ENCODE measurements at regions not wholly inside any gene's neighbourhood (a gene's known extent, or its start where the extent isn't known, plus 50 kb on each side); places are given as distances from the start of the nearest gene placed in this dataset.

DNA sequence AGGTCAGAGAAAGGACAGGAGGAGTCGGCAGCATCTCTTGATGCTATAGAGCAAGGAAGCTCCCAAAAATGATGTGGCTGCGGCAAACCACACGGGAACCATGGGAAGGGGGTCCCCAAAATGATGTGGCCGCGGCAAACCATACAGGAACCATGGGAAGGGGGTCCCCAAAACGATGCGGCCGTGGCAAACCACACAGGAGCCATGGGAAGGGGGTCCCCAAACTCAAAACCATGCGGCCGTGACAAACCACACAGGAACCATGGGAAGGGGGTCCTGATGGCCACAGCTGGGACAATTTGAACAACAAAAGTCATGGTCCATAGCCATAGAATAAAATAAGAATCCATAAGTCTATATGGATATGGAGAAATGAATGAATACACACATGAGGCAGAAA is 58.4 kb upstream of the GLI2 start:
- TF ChIP-seq CTCF (IDR thresholded peaks at IDR 0.05 in 4 of 5, conservative IDR thresholded peaks at IDR 0.05 in 1 of 5) (no peak), POLR2A (IDR thresholded peaks at IDR 0.05) (no peak)
- intact Hi-C loops (cut with DNase I; ENCODE audit: low total_unique reads), result loop anchor here (5.0 to 10.0 kb wide), 4 partner anchors 110 to 422 kb away; partner anchors contain the start of gene RALB
- Histone ChIP-seq H3K9me3 (no peaks in the 10 kb centered on the region), H3K4me3 (no peak overlapping the region), H3K27me3 (peaks cover 0 to 5% (median 0%) of the 10 kb centered on the region in 3 donors), H3K4me1 (peaks cover 0 to 3% of the 10 kb centered on the region in 2 donors), H3K36me3 (no peaks in the 10 kb centered on the region), H3K27ac (no peak overlapping the region)
- no peak for DNase-seq
- no peak for ATAC-seq
- in situ Hi-C loops (cut with MboI; ENCODE audit: low sequenced_read_pairs in 4 of 4), result loop anchor here in 3 of 4 donors (5.0 to 25.0 kb wide), 4 partner anchors 122 to 965 kb away; no protein-coding TSS in a partner anchor

GRCh38 chr2:120677696-120678247 is 57.9 kb upstream of the GLI2 start:
- no peak for TF ChIP-seq POLR2A (IDR thresholded peaks at IDR 0.05)
- no peak for TF ChIP-seq CTCF (IDR thresholded peaks at IDR 0.05 in 4 of 5, conservative IDR thresholded peaks at IDR 0.05 in 1 of 5)

GRCh38 chr2:120678251-120678650 is 57.4 kb upstream of the GLI2 start:
- Histone ChIP-seq H3K27ac (no peak overlapping the region), H3K27me3 (peaks cover 0 to 5% (median 0%) of the 10 kb centered on the region in 3 donors), H3K4me3 (no peak overlapping the region), H3K9me3 (no peaks in the 10 kb centered on the region), H3K36me3 (no peaks in the 10 kb centered on the region), H3K4me1 (peaks cover 0 to 3% of the 10 kb centered on the region in 2 donors)
- no peak for ATAC-seq
- in situ Hi-C loops (cut with MboI; ENCODE audit: low sequenced_read_pairs in 4 of 4) (loop anchor here in 3 of 4 donors (5.0 to 25.0 kb wide), 4 partner anchors 123 to 966 kb away; no protein-coding TSS in a partner anchor), intact Hi-C loops (cut with DNase I; ENCODE audit: low total_unique reads) (loop anchor here (5.0 to 10.0 kb wide), 4 partner anchors 111 to 423 kb away; partner anchors contain the start of gene RALB)
- TF ChIP-seq CTCF (IDR thresholded peaks at IDR 0.05 in 4 of 5, conservative IDR thresholded peaks at IDR 0.05 in 1 of 5) (no peak), POLR2A (IDR thresholded peaks at IDR 0.05) (no peak)
- DNase-seq, result no peak

More at GRCh38 chr2:120677696-120678247, 57.9 kb upstream of the GLI2 start:
- peaks cover 0 to 5% (median 0%) of the 10 kb centered on the region in 3 donors for H3K27me3 ChIP-seq
- in situ Hi-C loops (cut with MboI; ENCODE audit: low sequenced_read_pairs in 4 of 4), result loop anchor here in 3 of 4 donors (5.0 to 25.0 kb wide), 4 partner anchors 123 to 965 kb away; no protein-coding TSS in a partner anchor
- no peak overlapping the region for H3K4me3 ChIP-seq
- no peak for DNase-seq
- no peak overlapping the region for H3K27ac ChIP-seq
- no peak for ATAC-seq
- peaks cover 0 to 3% of the 10 kb centered on the region in 2 donors for H3K4me1 ChIP-seq
- intact Hi-C loops (cut with DNase I; ENCODE audit: low total_unique reads), result loop anchor here (5.0 to 10.0 kb wide), 4 partner anchors 110 to 423 kb away; partner anchors contain the start of gene RALB
- no peaks in the 10 kb centered on the region for H3K9me3 ChIP-seq
- no peaks in the 10 kb centered on the region for H3K36me3 ChIP-seq

- intact Hi-C loops (cut with DNase I; ENCODE audit: low total_unique reads), result loop anchor here (5.0 to 10.0 kb wide), 4 partner anchors 112 to 424 kb away; partner anchors contain the start of gene RALB
- ATAC-seq (no peak), DNase-seq (no peak)
- H3K4me3 ChIP-seq, result no peak overlapping the region
- in situ Hi-C loops (cut with MboI; ENCODE audit: low sequenced_read_pairs in 4 of 4), result loop anchor here in 3 of 4 donors (5.0 to 25.0 kb wide), 4 partner anchors 124 to 967 kb away; no protein-coding TSS in a partner anchor
- peaks cover 0 to 5% (median 0%) of the 10 kb centered on the region in 3 donors for H3K27me3 ChIP-seq
- TF ChIP-seq CTCF (IDR thresholded peaks at IDR 0.05 in 4 of 5, conservative IDR thresholded peaks at IDR 0.05 in 1 of 5), result no peak
- no peak for TF ChIP-seq POLR2A (IDR thresholded peaks at IDR 0.05)
- no peaks in the 10 kb centered on the region for H3K9me3 ChIP-seq
- H3K4me1 ChIP-seq, result peaks cover 0 to 3% of the 10 kb centered on the region in 2 donors
- H3K27ac ChIP-seq, result no peak overlapping the region
- no peaks in the 10 kb centered on the region for H3K36me3 ChIP-seq
These were observed 56.7 kb upstream of the GLI2 start for GRCh38 chr2:120678926-120679325.
